WTC11 (cell line): ENCODE measurements at regions not wholly inside any gene's neighbourhood (a gene's known extent, or its start where the extent isn't known, plus 50 kb on each side); places are given as distances from the start of the nearest gene placed in this dataset.

ENCODE experiments used
- ATAC-seq: fragments of 200-7000 bp; cut with Tn5 transposase; 2 replicates; pipeline ENCODE4 v1.10.0; 2021; ENCODE audit warnings: mild to moderate bottlenecking, moderate library complexity
- CTCF ChIA-PET: fragments of 300-600 bp; sonication (Branson Sonifier 250); formaldehyde crosslinking; loops from one replicate; lab custom pipeline; 2021; ENCODE audit warnings: antibody characterized with exemption; lab: Charles Lee
- POLR2A ChIA-PET: fragments of 350-600 bp; sonication (Branson Sonifier 250); formaldehyde crosslinking; loops from one replicate; lab custom pipeline; 2021; ENCODE audit warnings: antibody characterized with exemption; lab: Charles Lee
- DNase-seq: peaks from one replicate; pipeline ENCODE4 v3.0.0; 2021; ENCODE audit warnings: low spot score
- H3K27ac Mint-ChIP-seq: 2 replicates; pipeline ENCODE4 v1.8.0; 2021; ENCODE audit warnings: mixed read lengths
- H3K27me3 Mint-ChIP-seq: 2 replicates; pipeline ENCODE4 v1.8.0; 2021; ENCODE audit warnings: low read depth, mild to moderate bottlenecking, moderate library complexity, mixed read lengths
- H3K36me3 Mint-ChIP-seq: 2 replicates; pipeline ENCODE4 v1.8.0; 2021; ENCODE audit warnings: mixed read lengths
- H3K4me1 Mint-ChIP-seq: 2 replicates; pipeline ENCODE4 v1.8.0; 2022; ENCODE audit warnings: mixed read lengths
- H3K4me3 Mint-ChIP-seq: 2 replicates; pipeline ENCODE4 v1.8.0; 2021; ENCODE audit warnings: mild to moderate bottlenecking, moderate library complexity, mixed read lengths
- H3K9me3 Mint-ChIP-seq: 2 replicates; pipeline ENCODE4 v1.8.0; 2021; ENCODE audit warnings: mixed read lengths
- ATF1 ChIP-seq: sonication (generic); formaldehyde crosslinking; IDR thresholded peaks from 2 replicates; pipeline ENCODE4 v1.8.1; 2023; ENCODE audit warnings: mild to moderate bottlenecking, moderate library complexity, missing genetic modification reagents
- CREB1 ChIP-seq: sonication (generic); formaldehyde crosslinking; IDR thresholded peaks from 2 replicates; pipeline ENCODE4 v1.8.0; 2023; ENCODE audit warnings: mild to moderate bottlenecking, missing genetic modification reagents
- E2F4 ChIP-seq: sonication (generic); formaldehyde crosslinking; IDR thresholded peaks from 2 replicates; pipeline ENCODE4 v1.8.1; 2022; ENCODE audit warnings: low read depth, mild to moderate bottlenecking, moderate library complexity, missing genetic modification reagents, borderline replicate concordance
- E2F5 ChIP-seq: sonication (generic); formaldehyde crosslinking; IDR thresholded peaks from 2 replicates; pipeline ENCODE4 v1.8.1; 2022; ENCODE audit warnings: mild to moderate bottlenecking, moderate library complexity, missing genetic modification reagents
- ELF4 ChIP-seq: sonication (generic); formaldehyde crosslinking; IDR thresholded peaks from 2 replicates; pipeline ENCODE4 v1.8.1; 2022; ENCODE audit warnings: low read depth, mild to moderate bottlenecking, moderate library complexity, missing genetic modification reagents
- ESRRA ChIP-seq: sonication (generic); formaldehyde crosslinking; IDR thresholded peaks from 2 replicates; pipeline ENCODE4 v1.8.1; 2022; ENCODE audit warnings: mild to moderate bottlenecking, missing genetic modification reagents, borderline replicate concordance
- FOXP1 ChIP-seq: sonication (generic); formaldehyde crosslinking; IDR thresholded peaks from 2 replicates; pipeline ENCODE4 v1.8.0; 2022; ENCODE audit warnings: missing genetic modification reagents, mild to moderate bottlenecking, moderate library complexity, borderline replicate concordance
- NFATC4 ChIP-seq: fragments of 250-450 bp; sonication (Bioruptor Pico); IDR thresholded peaks from 2 replicates; pipeline ENCODE4 v1.9.0; 2021; ENCODE audit warnings: mild to moderate bottlenecking
- NFE2L1 ChIP-seq: sonication (generic); formaldehyde crosslinking; IDR thresholded peaks from 2 replicates; pipeline ENCODE4 v1.8.1; 2023; ENCODE audit warnings: missing genetic modification reagents
- NR1H2 ChIP-seq: sonication (generic); formaldehyde crosslinking; IDR thresholded peaks from 2 replicates; pipeline ENCODE4 v1.9.0; 2021; ENCODE audit warnings: mild to moderate bottlenecking, moderate library complexity, missing genetic modification reagents
- NR2C2 ChIP-seq: sonication (generic); formaldehyde crosslinking; IDR thresholded peaks from 2 replicates; pipeline ENCODE4 v1.8.0; 2022; ENCODE audit warnings: mild to moderate bottlenecking, missing genetic modification reagents
- OVOL2 ChIP-seq: fragments of 250-450 bp; sonication (Bioruptor Pico); IDR thresholded peaks from 2 replicates; pipeline ENCODE4 v1.9.0; 2021; ENCODE audit warnings: mild to moderate bottlenecking, borderline replicate concordance
- STAT6 ChIP-seq: sonication (generic); formaldehyde crosslinking; conservative IDR thresholded peaks from 2 replicates; pipeline ENCODE4 v1.8.1; 2023; ENCODE audit warnings: mild to moderate bottlenecking, low read depth, missing genetic modification reagents, moderate library complexity
- TCF7 ChIP-seq: sonication (generic); formaldehyde crosslinking; IDR thresholded peaks from 2 replicates; pipeline ENCODE4 v1.8.0; 2022; ENCODE audit warnings: mild to moderate bottlenecking, low read depth, missing genetic modification reagents, moderate library complexity
- USF1 ChIP-seq: sonication (generic); formaldehyde crosslinking; IDR thresholded peaks from 2 replicates; pipeline ENCODE4 v1.8.0; 2022; ENCODE audit warnings: mild to moderate bottlenecking, missing genetic modification reagents
- ZNF219 ChIP-seq: sonication (generic); formaldehyde crosslinking; IDR thresholded peaks from 2 replicates; pipeline ENCODE4 v1.8.0; 2023; ENCODE audit warnings: missing genetic modification reagents, mild to moderate bottlenecking, borderline replicate concordance
- ZNF317 ChIP-seq: sonication (generic); formaldehyde crosslinking; IDR thresholded peaks from 2 replicates; pipeline ENCODE4 v1.8.1; 2023; ENCODE audit warnings: low read depth, mild to moderate bottlenecking, moderate library complexity, missing genetic modification reagents, borderline replicate concordance
- ZNF416 ChIP-seq: fragments of 250-450 bp; sonication (Bioruptor Pico); IDR thresholded peaks from 2 replicates; pipeline ENCODE4 v1.9.0; 2021; ENCODE audit warnings: mild to moderate bottlenecking, inconsistent platforms
- ZNF512 ChIP-seq: sonication (generic); formaldehyde crosslinking; IDR thresholded peaks from 2 replicates; pipeline ENCODE4 v1.8.1; 2022; ENCODE audit warnings: missing genetic modification reagents, borderline replicate concordance
- TF ChIP-seq, protein P1 (sequence below): sonication (generic); formaldehyde crosslinking; IDR thresholded peaks from 2 replicates; pipeline ENCODE4 v1.8.1; 2023; ENCODE audit warnings: mild to moderate bottlenecking, missing genetic modification reagents, moderate library complexity

DNA sequence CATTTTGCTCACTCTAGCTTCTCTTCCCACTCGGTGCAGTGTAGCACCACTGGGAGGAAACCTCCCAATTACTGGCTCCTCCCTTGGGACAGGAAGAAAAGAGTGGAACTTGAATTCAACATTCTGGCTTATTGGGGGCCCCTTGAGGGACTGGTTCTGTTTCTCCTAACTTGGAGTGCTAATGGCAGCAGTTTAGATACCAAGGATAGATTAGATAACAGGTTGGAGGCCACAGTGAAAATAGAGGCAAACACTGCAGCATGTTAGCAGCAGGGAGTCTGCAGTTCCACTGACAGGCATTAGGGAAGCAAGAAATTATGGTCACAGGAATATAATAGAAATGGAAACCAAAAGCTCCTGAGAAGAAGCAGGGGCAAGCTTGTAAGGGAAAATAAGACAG is 322.0 kb downstream of the ABCC12 start:
- no peak for TF ChIP-seq CREB1
- TF ChIP-seq, protein P1, sequence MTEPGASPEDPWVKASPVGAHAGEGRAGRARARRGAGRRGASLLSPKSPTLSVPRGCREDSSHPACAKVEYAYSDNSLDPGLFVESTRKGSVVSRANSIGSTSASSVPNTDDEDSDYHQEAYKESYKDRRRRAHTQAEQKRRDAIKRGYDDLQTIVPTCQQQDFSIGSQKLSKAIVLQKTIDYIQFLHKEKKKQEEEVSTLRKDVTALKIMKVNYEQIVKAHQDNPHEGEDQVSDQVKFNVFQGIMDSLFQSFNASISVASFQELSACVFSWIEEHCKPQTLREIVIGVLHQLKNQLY (CRISPR knock-in tag), result no peak
- no peak for TF ChIP-seq USF1 (CRISPR knock-in tag)
- TF ChIP-seq FOXP1 (CRISPR knock-in tag), result no peak
- no peak for TF ChIP-seq ZNF416
- no peak for TF ChIP-seq OVOL2 (CRISPR knock-in tag)
- no peak for TF ChIP-seq ZNF219 (CRISPR knock-in tag)
- no peak for TF ChIP-seq E2F5 (CRISPR knock-in tag)
- no peak for TF ChIP-seq NFATC4 (CRISPR knock-in tag)
- no peak for TF ChIP-seq ZNF317
- no peak for TF ChIP-seq NR1H2
- TF ChIP-seq TCF7 (CRISPR knock-in tag), result no peak
- TF ChIP-seq STAT6 (CRISPR knock-in tag), result no peak
- no peak for TF ChIP-seq ZNF512 (CRISPR knock-in tag)
- Mint-ChIP-seq H3K4me1 (no peaks in the 10 kb centered on the region), H3K36me3 (peaks cover 17% of the 10 kb centered on the region), H3K4me3 (no peak overlapping the region), H3K27me3 (peaks cover 10% of the 10 kb centered on the region), H3K27ac (no peak overlapping the region), H3K9me3 (peaks cover 76% of the 10 kb centered on the region)
- ChIA-PET CTCF (no interaction called here), POLR2A (no interaction called here)
- DNase-seq, result no peak
- ATAC-seq, result no peak

DNA sequence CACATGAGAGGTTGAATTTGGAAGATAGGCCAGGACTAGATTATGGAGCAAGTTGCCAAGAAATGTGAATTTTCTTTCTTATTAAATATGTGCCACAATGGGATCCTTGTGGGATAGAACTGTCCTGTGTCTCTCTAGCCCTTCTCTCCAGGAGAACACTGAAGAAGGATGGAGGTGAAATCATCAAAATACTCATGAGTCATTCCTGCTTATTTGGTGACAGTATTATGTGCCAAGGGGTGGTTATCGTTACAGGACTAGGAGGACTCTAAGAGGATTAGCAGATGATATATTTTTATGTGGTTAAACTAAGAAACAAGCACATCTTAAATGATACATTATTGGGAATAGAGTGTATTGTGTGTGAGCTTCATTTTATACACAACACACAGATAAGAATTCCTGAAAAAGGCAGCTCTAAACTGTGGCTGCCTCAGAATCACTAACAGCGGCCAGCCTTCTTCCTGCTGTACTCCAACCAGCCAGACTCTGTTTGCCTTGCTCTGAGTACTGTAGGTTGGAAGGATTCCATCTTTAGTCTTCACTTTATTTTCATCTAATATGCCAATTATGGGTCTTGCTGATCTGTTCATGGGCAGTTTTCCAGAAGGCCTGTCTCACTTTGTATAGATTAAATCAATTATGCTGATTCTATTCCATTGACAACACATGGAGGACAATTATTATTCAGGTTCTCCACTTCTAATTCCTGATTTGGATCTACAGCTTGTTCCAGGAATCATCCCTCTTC is 325.8 kb downstream of the ABCC12 start:
- H3K4me1 Mint-ChIP-seq, result no peaks in the 10 kb centered on the region
- peaks cover 14% of the 10 kb centered on the region for H3K27me3 Mint-ChIP-seq
- H3K27ac Mint-ChIP-seq, result no peak overlapping the region
- H3K36me3 Mint-ChIP-seq, result peaks cover 31% of the 10 kb centered on the region
- POLR2A ChIA-PET, result no interaction called here
- TF ChIP-seq ELF4 (CRISPR knock-in tag) (no peak), ATF1 (no peak), FOXP1 (CRISPR knock-in tag) (no peak), NR2C2 (CRISPR knock-in tag) (no peak), ESRRA (CRISPR knock-in tag) (no peak), NFE2L1 (no peak), E2F4 (CRISPR knock-in tag) (no peak)
- no peak for ATAC-seq
- DNase-seq, result no peak
- peaks cover 81% of the 10 kb centered on the region for H3K9me3 Mint-ChIP-seq
- CTCF ChIA-PET, result no interaction called here
- no peak overlapping the region for H3K4me3 Mint-ChIP-seq
